ENCODE measurements at regions not wholly inside any gene's neighbourhood (a gene's known extent, or its start where the extent isn't known, plus 50 kb on each side); places are given as distances from the start of the nearest gene placed in this dataset.

GRCh38 chr6:153832543-153832942 is 206.5 kb upstream of the OPRM1 start:
- H3K4me1 Mint-ChIP-seq (ENCODE audit: low read depth, unreplicated experiment) = no peaks in the 10 kb centered on the region
- H3K9me3 Mint-ChIP-seq (ENCODE audit: unreplicated experiment) = no peaks in the 10 kb centered on the region
- FAIRE-seq = no peak
- Histone ChIP-seq H4K20me1 (ENCODE audit: insufficient read depth, low read length) (no peaks in the 10 kb centered on the region), H3K4me3 (ENCODE audit: insufficient read depth, low read depth, low read length) (no peak overlapping the region), H3K79me2 (ENCODE audit: insufficient read depth, low read length) (no peaks in the 10 kb centered on the region), H3K4me2 (ENCODE audit: low read length) (no peak overlapping the region), H3K27me3 (ENCODE audit: insufficient read depth, low read length) (no peaks in the 10 kb centered on the region), H3K36me3 (ENCODE audit: insufficient read depth, low read length) (no peaks in the 10 kb centered on the region), H3K27ac (ENCODE audit: low read depth, low read length) (no peak overlapping the region), H3K9me3 (ENCODE audit: insufficient read depth, low read depth, low read length) (no peaks in the 10 kb centered on the region), H2AFZ (ENCODE audit: low read depth, low read length) (no peak overlapping the region), H3K4me1 (ENCODE audit: insufficient read depth, low read length) (no peaks in the 10 kb centered on the region), H3K9ac (ENCODE audit: low read length) (no peak overlapping the region)
- H3K36me3 Mint-ChIP-seq (ENCODE audit: low read depth, unreplicated experiment) = no peaks in the 10 kb centered on the region
- TF ChIP-seq CTCF (IDR thresholded peaks at IDR 0.05; ENCODE audit: insufficient read depth, low read depth, low read length) (no peak), EZH2 (IDR thresholded peaks at IDR 0.05; ENCODE audit: insufficient read depth, low read length) (no peak)
- H3K27ac Mint-ChIP-seq (ENCODE audit: unreplicated experiment) = no peak overlapping the region
- H3K4me3 Mint-ChIP-seq (ENCODE audit: unreplicated experiment) = no peak overlapping the region
- no peak for DNase-seq (ENCODE audit: low read depth)
- no peaks in the 10 kb centered on the region for H3K27me3 Mint-ChIP-seq (ENCODE audit: low read depth, unreplicated experiment)

GRCh38 chr6:153831350-153832078 is 207.5 kb upstream of the OPRM1 start:
- no peak for TF ChIP-seq EZH2 (IDR thresholded peaks at IDR 0.05; ENCODE audit: insufficient read depth, low read length)
- no peak for TF ChIP-seq CTCF (IDR thresholded peaks at IDR 0.05; ENCODE audit: insufficient read depth, low read depth, low read length)
- no peaks in the 10 kb centered on the region for H3K36me3 ChIP-seq (ENCODE audit: insufficient read depth, low read length)
- Mint-ChIP-seq H3K27ac (ENCODE audit: unreplicated experiment) (no peak overlapping the region), H3K27me3 (ENCODE audit: low read depth, unreplicated experiment) (no peaks in the 10 kb centered on the region), H3K4me1 (ENCODE audit: low read depth, unreplicated experiment) (no peaks in the 10 kb centered on the region), H3K4me3 (ENCODE audit: unreplicated experiment) (no peak overlapping the region), H3K9me3 (ENCODE audit: unreplicated experiment) (no peaks in the 10 kb centered on the region), H3K36me3 (ENCODE audit: low read depth, unreplicated experiment) (no peaks in the 10 kb centered on the region)
- no peak overlapping the region for H3K4me2 ChIP-seq (ENCODE audit: low read length)
- no peaks in the 10 kb centered on the region for H3K27me3 ChIP-seq (ENCODE audit: insufficient read depth, low read length)
- no peaks in the 10 kb centered on the region for H3K4me1 ChIP-seq (ENCODE audit: insufficient read depth, low read length)
- H3K4me3 ChIP-seq (ENCODE audit: insufficient read depth, low read depth, low read length) = no peak overlapping the region
- H3K27ac ChIP-seq (ENCODE audit: low read depth, low read length) = no peak overlapping the region
- H2AFZ ChIP-seq (ENCODE audit: low read depth, low read length) = no peak overlapping the region
- no peak for FAIRE-seq
- H3K79me2 ChIP-seq (ENCODE audit: insufficient read depth, low read length) = no peaks in the 10 kb centered on the region
- no peaks in the 10 kb centered on the region for H3K9me3 ChIP-seq (ENCODE audit: insufficient read depth, low read depth, low read length)
- DNase-seq (ENCODE audit: low read depth) = no peak
- no peaks in the 10 kb centered on the region for H4K20me1 ChIP-seq (ENCODE audit: insufficient read depth, low read length)
- H3K9ac ChIP-seq (ENCODE audit: low read length) = no peak overlapping the region

GRCh38 chr6:153817173-153817572 is 221.9 kb upstream of the OPRM1 start:
- Histone ChIP-seq H3K4me2 (ENCODE audit: low read length) (no peak overlapping the region), H3K79me2 (ENCODE audit: insufficient read depth, low read length) (no peaks in the 10 kb centered on the region), H3K9ac (ENCODE audit: low read length) (no peak overlapping the region), H4K20me1 (ENCODE audit: insufficient read depth, low read length) (no peaks in the 10 kb centered on the region), H2AFZ (ENCODE audit: low read depth, low read length) (no peak overlapping the region), H3K4me3 (ENCODE audit: insufficient read depth, low read depth, low read length) (no peak overlapping the region), H3K36me3 (ENCODE audit: insufficient read depth, low read length) (no peaks in the 10 kb centered on the region), H3K27me3 (ENCODE audit: insufficient read depth, low read length) (no peaks in the 10 kb centered on the region), H3K4me1 (ENCODE audit: insufficient read depth, low read length) (no peaks in the 10 kb centered on the region), H3K9me3 (ENCODE audit: insufficient read depth, low read depth, low read length) (no peaks in the 10 kb centered on the region), H3K27ac (ENCODE audit: low read depth, low read length) (no peak overlapping the region)
- Mint-ChIP-seq H3K9me3 (ENCODE audit: unreplicated experiment) (peaks cover 2% of the 10 kb centered on the region), H3K4me3 (ENCODE audit: unreplicated experiment) (no peak overlapping the region), H3K27me3 (ENCODE audit: low read depth, unreplicated experiment) (no peaks in the 10 kb centered on the region), H3K27ac (ENCODE audit: unreplicated experiment) (no peak overlapping the region), H3K4me1 (ENCODE audit: low read depth, unreplicated experiment) (no peaks in the 10 kb centered on the region), H3K36me3 (ENCODE audit: low read depth, unreplicated experiment) (no peaks in the 10 kb centered on the region)
- FAIRE-seq (no peak), DNase-seq (ENCODE audit: low read depth) (no peak)
- TF ChIP-seq EZH2 (IDR thresholded peaks at IDR 0.05; ENCODE audit: insufficient read depth, low read length) (no peak), CTCF (IDR thresholded peaks at IDR 0.05; ENCODE audit: insufficient read depth, low read depth, low read length) (no peak)
